ENCODE measurements at regions not wholly inside any gene's neighbourhood (a gene's known extent, or its start where the extent isn't known, plus 50 kb on each side); places are given as distances from the start of the nearest gene placed in this dataset.

- no peak for TF ChIP-seq JUND (IDR thresholded peaks at IDR 0.05)
- TF ChIP-seq HNF4G (IDR thresholded peaks at IDR 0.05) = no peak
- no peak for TF ChIP-seq YY1 (IDR thresholded peaks at IDR 0.05)
- TF ChIP-seq CTCF (IDR thresholded peaks at IDR 0.05; ENCODE audit: low read depth, low read length, missing input control) = no peak
- no peak for TF ChIP-seq ATF3 (IDR thresholded peaks at IDR 0.05)
- TF ChIP-seq MAX (IDR thresholded peaks at IDR 0.05) = no peak
- TF ChIP-seq REST (IDR thresholded peaks at IDR 0.05) = no peak
- TF ChIP-seq HNF4A (conservative IDR thresholded peaks at IDR 0.05) = no peak
- TF ChIP-seq GABPA (IDR thresholded peaks at IDR 0.05 in 1 of 2, conservative IDR thresholded peaks at IDR 0.05 in 1 of 2) = no peak
- no peak for TF ChIP-seq SP1 (IDR thresholded peaks at IDR 0.05)
- no peak for TF ChIP-seq FOXA2 (IDR thresholded peaks at IDR 0.05)
- TF ChIP-seq EGR1 (IDR thresholded peaks at IDR 0.05; ENCODE audit: low read depth in 2 of 2) = no peak
- TF ChIP-seq TAF1 (conservative IDR thresholded peaks at IDR 0.05) = no peak
- no peak for TF ChIP-seq FOXA1 (IDR thresholded peaks at IDR 0.05)
- no peak for TF ChIP-seq ZBTB33 (IDR thresholded peaks at IDR 0.05)
- TF ChIP-seq RXRA (IDR thresholded peaks at IDR 0.05) = no peak
- TF ChIP-seq NR2F2 (IDR thresholded peaks at IDR 0.05) = no peak
- TF ChIP-seq RAD21 (IDR thresholded peaks at IDR 0.05) = no peak
Measured at GRCh38 chr3:74456166-74456565, 158.3 kb downstream of the CNTN3 start.

More at GRCh38 chr3:74456166-74456565, 158.3 kb downstream of the CNTN3 start:
- DNase-seq (ENCODE audit: low spot score) = no peak
- H3K9ac ChIP-seq (ENCODE audit: low read depth in 1 of 2, low read length in 2 of 2) = no peak overlapping the region
- H3K4me3 ChIP-seq (ENCODE audit: low read depth in 1 of 3, low read length in 3 of 3) = no peak overlapping the region
- H3K27me3 ChIP-seq (ENCODE audit: control insufficient read depth in 4 of 4, insufficient read depth in 4 of 4, low read length in 3 of 4) = no peaks in the 10 kb centered on the region
- H3K27ac ChIP-seq (ENCODE audit: low read depth in 1 of 2, low read length in 2 of 2) = no peak overlapping the region
- H3K9me3 ChIP-seq (ENCODE audit: control insufficient read depth in 4 of 4, low read length in 3 of 4) = no peaks in the 10 kb centered on the region
- no peaks in the 10 kb centered on the region for H3K4me1 ChIP-seq (ENCODE audit: control insufficient read depth in 4 of 4, insufficient read depth in 4 of 4, low read length in 3 of 4)
- H3K36me3 ChIP-seq (ENCODE audit: control insufficient read depth in 4 of 4, insufficient read depth in 3 of 4, low read depth in 1 of 4, low read length in 3 of 4) = no peaks in the 10 kb centered on the region
